MM.1S (cell line): ENCODE measurements at regions not wholly inside any gene's neighbourhood (a gene's known extent, or its start where the extent isn't known, plus 50 kb on each side); places are given as distances from the start of the nearest gene placed in this dataset.

Experiments used
- DNase-seq: peaks from one replicate; pipeline ENCODE4 v3.0.0-alpha.2; 2015
- H2AFZ ChIP-seq: fragments of 300-600 bp; sonication (generic); 2 replicates; pipeline ENCODE4 v1.6.0; 2016; ENCODE audit warnings: antibody characterized with exemption, low read length
- H3F3A ChIP-seq: fragments of 300-600 bp; sonication (generic); 2 replicates; pipeline ENCODE4 v1.6.1; 2016; ENCODE audit warnings: mild to moderate bottlenecking, antibody characterized with exemption, low read length, moderate library complexity, mixed read lengths; ENCODE audit not compliant: insufficient read depth
- H3K27ac ChIP-seq: fragments of 300-600 bp; sonication (generic); 2 replicates; pipeline ENCODE4 v1.5.1; 2016; ENCODE audit warnings: mild to moderate bottlenecking, low read length
- H3K27me3 ChIP-seq: fragments of 300-600 bp; sonication (generic); replicated peaks from 2 replicates; pipeline ENCODE4 v1.6.0; 2016; ENCODE audit warnings: low read length; ENCODE audit not compliant: insufficient read depth
- H3K36me3 ChIP-seq: fragments of 300-600 bp; sonication (generic); replicated peaks from 2 replicates; pipeline ENCODE4 v1.6.1; 2016; ENCODE audit warnings: mild to moderate bottlenecking, low read length, mixed read lengths; ENCODE audit not compliant: insufficient read depth
- H3K4me1 ChIP-seq: fragments of 300-600 bp; sonication (generic); 2 replicates; pipeline ENCODE4 v1.6.1; 2016; ENCODE audit warnings: low read length, mixed read lengths
- H3K4me2 ChIP-seq: fragments of 300-600 bp; sonication (generic); 2 replicates; pipeline ENCODE4 v1.6.0; 2016; ENCODE audit warnings: low read depth, low read length
- H3K4me3 ChIP-seq: fragments of 300-600 bp; sonication (generic); 2 replicates; pipeline ENCODE4 v1.5.1; 2016; ENCODE audit warnings: low read length, mixed read lengths
- H3K79me2 ChIP-seq: fragments of 300-600 bp; sonication (generic); 2 replicates; pipeline ENCODE4 v1.6.1; 2016; ENCODE audit warnings: mixed run types, low read length, mixed read lengths
- H3K9ac ChIP-seq: fragments of 300-600 bp; sonication (generic); 2 replicates; pipeline ENCODE4 v1.6.1; 2016; ENCODE audit warnings: low read length, mixed read lengths
- H3K9me2 ChIP-seq: fragments of 300-600 bp; sonication (generic); replicated peaks from 2 replicates; pipeline ENCODE4 v1.6.1; 2016; ENCODE audit warnings: mild to moderate bottlenecking, low read length, mixed read lengths; ENCODE audit not compliant: insufficient read depth
- H3K9me3 ChIP-seq: fragments of 300-600 bp; sonication (generic); replicated peaks from 2 replicates; pipeline ENCODE4 v1.6.1; 2016; ENCODE audit warnings: mild to moderate bottlenecking, low read length, mixed read lengths; ENCODE audit not compliant: insufficient read depth
- H4K20me1 ChIP-seq: fragments of 300-600 bp; sonication (generic); 2 replicates; pipeline ENCODE4 v1.6.1; 2016; ENCODE audit warnings: mild to moderate bottlenecking, low read length, moderate library complexity, mixed read lengths; ENCODE audit not compliant: insufficient read depth
- CTCF ChIP-seq: fragments of 300-600 bp; sonication (generic); IDR thresholded peaks from 2 replicates; pipeline ENCODE4 v1.5.1; 2016; ENCODE audit warnings: antibody characterized with exemption, low read length, mixed read lengths
- EZH2 ChIP-seq: fragments of 300-600 bp; sonication (generic); optimal IDR thresholded peaks from 2 replicates; pipeline ENCODE3; 2017; ENCODE audit warnings: low read depth, mild to moderate bottlenecking, antibody characterized with exemption, low read length, mixed read lengths
- EZH2phosphoT487 ChIP-seq: fragments of 300-600 bp; sonication (generic); IDR thresholded peaks from 2 replicates; pipeline ENCODE4 v1.6.1; 2018; ENCODE audit warnings: antibody characterized with exemption, low read length

DNA sequence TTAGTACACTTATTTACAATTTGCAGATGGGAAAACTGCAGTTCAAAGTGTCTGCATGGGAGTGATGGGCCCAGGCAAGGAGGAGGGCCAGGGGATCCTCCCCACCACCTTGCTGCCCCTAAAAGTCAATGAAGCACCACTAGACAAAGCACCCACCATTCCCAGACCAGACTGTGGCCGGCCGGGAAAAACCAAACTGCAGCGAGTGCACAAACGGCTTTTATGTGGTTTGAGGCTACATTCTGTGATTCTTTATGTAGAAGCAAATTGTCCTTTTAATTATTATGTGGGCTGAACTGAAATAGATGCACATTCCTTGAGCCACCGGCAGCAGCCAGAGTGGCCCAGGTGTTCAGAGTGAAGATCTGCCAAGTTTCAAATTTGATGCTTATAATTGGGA is 585.3 kb upstream of the KLF4 start:
- no peak overlapping the region for H3K4me3 ChIP-seq
- H3K4me1 ChIP-seq, result no peaks in the 10 kb centered on the region
- DNase-seq, result peak; percentile 12

DNA sequence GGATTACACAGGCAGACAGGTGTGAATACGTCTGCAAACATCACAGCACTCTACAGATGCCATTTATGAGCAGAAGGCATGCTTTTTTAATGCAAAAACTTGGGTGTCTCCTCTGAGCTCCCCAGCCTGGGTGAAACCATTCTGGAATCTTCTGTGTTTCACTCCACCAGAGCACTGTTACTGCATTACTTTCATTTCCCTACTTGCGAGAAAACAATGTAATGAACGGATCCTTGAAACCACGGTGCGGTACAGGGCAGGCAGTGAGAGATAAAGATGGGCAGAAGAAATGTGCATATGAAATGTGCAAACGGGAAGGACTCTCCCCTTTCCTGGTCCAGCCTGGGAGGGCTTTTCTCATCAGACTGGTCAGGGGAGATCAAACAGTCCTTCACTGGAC is 584.3 kb upstream of the KLF4 start:
- Histone ChIP-seq H3K9ac (no peak overlapping the region), H3K4me2 (no peak overlapping the region), H3K9me2 (no peaks in the 10 kb centered on the region), H4K20me1 (no peaks in the 10 kb centered on the region), H3K4me3 (no peak overlapping the region), H3K79me2 (no peaks in the 10 kb centered on the region), H3K27me3 (no peaks in the 10 kb centered on the region), H3F3A (no peaks in the 10 kb centered on the region), H3K9me3 (no peaks in the 10 kb centered on the region), H2AFZ (no peak overlapping the region), H3K36me3 (no peaks in the 10 kb centered on the region), H3K27ac (no peak overlapping the region), H3K4me1 (no peaks in the 10 kb centered on the region)
- DNase-seq, result no peak
- TF ChIP-seq EZH2, result no peak
- TF ChIP-seq EZH2phosphoT487, result no peak
- no peak for TF ChIP-seq CTCF

More for the DNA sequence above, 585.3 kb upstream of the KLF4 start:
- Histone ChIP-seq H3K79me2 (no peaks in the 10 kb centered on the region), H3F3A (no peaks in the 10 kb centered on the region), H3K9ac (no peak overlapping the region), H4K20me1 (no peaks in the 10 kb centered on the region), H3K36me3 (no peaks in the 10 kb centered on the region), H3K27ac (no peak overlapping the region), H3K9me3 (no peaks in the 10 kb centered on the region), H3K4me2 (no peak overlapping the region), H3K9me2 (no peaks in the 10 kb centered on the region), H3K27me3 (no peaks in the 10 kb centered on the region), H2AFZ (no peak overlapping the region)
- TF ChIP-seq CTCF (no peak), EZH2phosphoT487 (no peak), EZH2 (no peak)

DNA sequence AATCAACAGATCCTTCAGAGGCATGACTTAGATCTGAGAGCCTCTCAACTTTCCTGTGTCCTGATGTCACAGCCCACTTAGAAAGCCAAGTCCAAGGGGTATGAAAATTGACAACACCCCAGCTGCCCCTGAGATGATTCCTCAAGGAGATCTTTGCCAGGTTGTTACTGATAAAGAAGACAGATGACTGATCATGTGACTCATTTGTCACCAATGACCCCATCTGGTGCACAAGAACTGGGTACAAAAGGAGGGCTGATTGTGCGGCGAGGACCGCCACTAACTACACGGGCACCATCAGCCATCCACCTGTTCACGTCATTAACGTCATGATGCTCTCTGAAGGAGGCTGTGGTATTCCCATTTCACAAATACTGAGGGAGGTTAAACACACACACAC is 583.2 kb upstream of the KLF4 start:
- Histone ChIP-seq H3K4me1 (no peaks in the 10 kb centered on the region), H3K4me2 (no peak overlapping the region), H3K27ac (no peak overlapping the region), H3K9me2 (no peaks in the 10 kb centered on the region), H2AFZ (no peak overlapping the region), H3K79me2 (no peaks in the 10 kb centered on the region), H4K20me1 (no peaks in the 10 kb centered on the region), H3F3A (no peaks in the 10 kb centered on the region), H3K36me3 (no peaks in the 10 kb centered on the region), H3K9me3 (no peaks in the 10 kb centered on the region), H3K9ac (no peak overlapping the region), H3K27me3 (no peaks in the 10 kb centered on the region), H3K4me3 (no peak overlapping the region)
- TF ChIP-seq CTCF (no peak), EZH2 (no peak), EZH2phosphoT487 (no peak)
- DNase-seq, result no peak
